Activated B cell treated with CpG ODN at 0.5 μM for 24 hours (primary cell): ENCODE measurements at regions not wholly inside any gene's neighbourhood (a gene's known extent, or its start where the extent isn't known, plus 50 kb on each side); places are given as distances from the start of the nearest gene placed in this dataset.

Source experiments
- ATAC-seq: fragments of 200-7000 bp; cut with Tn5 transposase; one replicate; pipeline ENCODE4 v1.10.0; 2021; ENCODE audit warnings: low read depth, mild to moderate bottlenecking, moderate library complexity
- CTCF ChIA-PET: fragments of 350-600 bp; sonication (Branson Sonifier 250); formaldehyde crosslinking; loops from one replicate; lab custom pipeline; 2021; ENCODE audit warnings: antibody characterized with exemption; lab: Charles Lee
- POLR2A ChIA-PET: fragments of 350-600 bp; sonication (Branson Sonifier 250); formaldehyde crosslinking; loops from one replicate; lab custom pipeline; 2021; ENCODE audit warnings: antibody characterized with exemption; lab: Charles Lee
- DNase-seq: peaks from one replicate; pipeline ENCODE4 v3.0.0; 2022
- H3K27ac Mint-ChIP-seq: one replicate; pipeline ENCODE4 v1.8.0; 2020; ENCODE audit warnings: mixed read lengths
- H3K27me3 Mint-ChIP-seq: one replicate; pipeline ENCODE4 v1.8.0; 2021; ENCODE audit warnings: mixed read lengths
- H3K36me3 Mint-ChIP-seq: one replicate; pipeline ENCODE4 v1.8.0; 2021; ENCODE audit warnings: low read depth, mixed read lengths
- H3K4me1 Mint-ChIP-seq: one replicate; pipeline ENCODE4 v1.8.0; 2021; ENCODE audit warnings: mixed read lengths
- H3K4me3 Mint-ChIP-seq: one replicate; pipeline ENCODE4 v1.8.0; 2020; ENCODE audit warnings: mild to moderate bottlenecking, mixed read lengths
- H3K9me3 Mint-ChIP-seq: one replicate; pipeline ENCODE4 v1.8.0; 2020; ENCODE audit warnings: mixed read lengths
- intact Hi-C: fragments of 100-400 bp; cut with micrococcal nuclease; formaldehyde crosslinking; loops from one replicate; pipeline ENCODE4 v1.15.1; 2024
- TF ChIP-seq, protein P1 (sequence below): fragments of 200-600 bp; IDR thresholded peaks from one replicate; pipeline ENCODE4 v1.8.0; 2022; ENCODE audit warnings: antibody characterized with exemption, mild to moderate bottlenecking

DNA sequence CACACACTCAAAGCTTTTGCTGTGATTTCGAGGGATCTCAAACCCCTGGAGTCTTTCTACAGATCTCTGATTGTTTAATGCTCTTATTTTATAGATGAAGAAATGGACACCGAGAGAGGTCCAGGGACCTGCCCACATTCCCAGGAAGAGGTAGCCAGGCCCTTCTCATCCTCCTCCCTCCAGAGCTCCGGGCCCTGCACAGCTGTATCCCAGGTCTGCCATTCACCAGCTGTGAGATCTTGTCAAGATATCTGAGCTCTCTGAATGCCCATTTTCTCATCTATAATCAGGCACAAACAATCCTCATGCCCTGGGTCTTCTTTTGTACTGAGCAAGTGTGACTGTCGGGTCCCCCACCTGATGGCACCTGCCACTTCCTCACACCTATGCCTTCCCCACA lies 98.2 kb upstream of the ALX4 start:
- TF ChIP-seq, protein P1, sequence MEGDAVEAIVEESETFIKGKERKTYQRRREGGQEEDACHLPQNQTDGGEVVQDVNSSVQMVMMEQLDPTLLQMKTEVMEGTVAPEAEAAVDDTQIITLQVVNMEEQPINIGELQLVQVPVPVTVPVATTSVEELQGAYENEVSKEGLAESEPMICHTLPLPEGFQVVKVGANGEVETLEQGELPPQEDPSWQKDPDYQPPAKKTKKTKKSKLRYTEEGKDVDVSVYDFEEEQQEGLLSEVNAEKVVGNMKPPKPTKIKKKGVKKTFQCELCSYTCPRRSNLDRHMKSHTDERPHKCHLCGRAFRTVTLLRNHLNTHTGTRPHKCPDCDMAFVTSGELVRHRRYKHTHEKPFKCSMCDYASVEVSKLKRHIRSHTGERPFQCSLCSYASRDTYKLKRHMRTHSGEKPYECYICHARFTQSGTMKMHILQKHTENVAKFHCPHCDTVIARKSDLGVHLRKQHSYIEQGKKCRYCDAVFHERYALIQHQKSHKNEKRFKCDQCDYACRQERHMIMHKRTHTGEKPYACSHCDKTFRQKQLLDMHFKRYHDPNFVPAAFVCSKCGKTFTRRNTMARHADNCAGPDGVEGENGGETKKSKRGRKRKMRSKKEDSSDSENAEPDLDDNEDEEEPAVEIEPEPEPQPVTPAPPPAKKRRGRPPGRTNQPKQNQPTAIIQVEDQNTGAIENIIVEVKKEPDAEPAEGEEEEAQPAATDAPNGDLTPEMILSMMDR, result no peak
- ATAC-seq (no peak), DNase-seq (no peak)
- H3K27me3 Mint-ChIP-seq, result peaks cover 22% of the 10 kb centered on the region
- no peak overlapping the region for H3K27ac Mint-ChIP-seq
- H3K4me3 Mint-ChIP-seq, result no peak overlapping the region
- peaks cover 9% of the 10 kb centered on the region for H3K9me3 Mint-ChIP-seq
- H3K4me1 Mint-ChIP-seq, result peaks cover 6% of the 10 kb centered on the region
- H3K36me3 Mint-ChIP-seq, result no peaks in the 10 kb centered on the region
- intact Hi-C loops, result no loop called here
- ChIA-PET CTCF (no interaction called here), POLR2A (no interaction called here)

DNA sequence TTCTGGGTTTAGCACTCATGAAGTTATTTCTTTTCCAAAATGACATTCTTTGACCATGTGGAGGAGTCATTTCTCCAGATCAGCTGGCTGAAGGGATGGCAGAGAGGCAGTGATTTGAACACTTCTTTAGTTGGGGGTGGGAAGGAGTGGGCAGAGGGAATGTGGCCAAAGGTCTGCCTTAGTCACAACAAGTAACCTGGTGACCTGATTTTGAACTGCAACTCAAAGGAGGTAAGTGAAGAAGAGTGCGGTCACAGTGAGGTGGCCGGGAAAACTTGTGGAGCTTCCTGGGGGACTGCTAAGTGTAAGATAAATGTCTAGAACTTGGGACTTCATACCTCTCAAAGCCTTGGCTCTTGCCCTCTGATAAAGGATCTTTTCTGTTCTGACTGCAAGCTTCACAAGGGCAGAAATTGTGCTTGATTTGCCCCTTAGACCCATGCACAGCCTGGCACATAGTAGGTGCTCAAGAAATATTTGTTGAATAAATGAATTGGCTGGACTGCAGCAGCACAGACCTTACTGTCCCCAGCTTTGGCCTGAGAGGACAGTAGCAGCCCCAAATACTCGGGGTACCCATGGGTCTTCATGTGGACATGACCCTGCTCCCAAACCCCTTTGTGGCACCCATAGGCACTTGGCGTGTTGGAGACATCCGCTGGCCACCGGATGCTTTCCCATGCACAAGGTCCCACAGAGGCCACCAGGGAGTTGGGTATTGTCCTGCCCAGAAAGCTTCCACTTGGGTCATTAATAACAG lies 99.0 kb upstream of the ALX4 start:
- TF ChIP-seq, protein P1, result no peak

DNA sequence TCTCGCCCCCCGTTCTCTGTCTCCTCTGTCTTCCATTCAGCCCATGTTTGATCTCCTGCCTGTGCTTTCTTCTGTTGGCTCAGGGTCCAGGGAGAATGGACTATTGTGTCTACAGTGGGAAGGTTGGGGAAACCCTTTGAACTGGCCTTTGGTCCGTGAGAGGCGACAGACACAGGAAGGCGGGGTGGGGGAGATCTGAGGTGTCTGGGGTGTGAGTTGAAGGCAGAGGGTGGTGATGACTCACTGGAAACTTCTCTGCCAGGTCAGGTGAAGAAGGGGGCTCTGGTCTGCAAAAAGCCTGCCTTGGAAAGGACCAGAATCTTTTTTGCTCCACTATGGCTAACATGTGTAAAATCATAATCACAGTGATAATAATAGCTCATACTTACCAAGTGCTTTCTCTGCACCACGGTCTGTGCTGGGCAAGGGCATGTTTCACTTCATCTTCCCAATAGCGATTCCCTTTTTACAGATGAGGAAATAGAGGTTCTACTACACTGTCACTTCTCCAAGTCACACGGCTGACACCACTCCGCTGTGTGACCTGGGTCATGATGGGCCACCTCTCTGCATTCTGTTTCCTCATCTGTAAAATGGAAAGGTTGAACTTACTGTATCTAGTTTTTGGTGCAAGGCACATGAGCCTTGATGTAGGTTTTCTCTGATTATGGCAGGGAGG lies 99.8 kb upstream of the ALX4 start:
- no peaks in the 10 kb centered on the region for H3K36me3 Mint-ChIP-seq
- H3K4me3 Mint-ChIP-seq, result no peak overlapping the region
- CTCF ChIA-PET, result no interaction called here
- peaks cover 6% of the 10 kb centered on the region for H3K4me1 Mint-ChIP-seq
- TF ChIP-seq, protein P1, result no peak
- POLR2A ChIA-PET, result no interaction called here
- no peak for DNase-seq
- no peak overlapping the region for H3K27ac Mint-ChIP-seq
- H3K9me3 Mint-ChIP-seq, result peaks cover 9% of the 10 kb centered on the region
- peaks cover 22% of the 10 kb centered on the region for H3K27me3 Mint-ChIP-seq
- intact Hi-C loops, result no loop called here
- ATAC-seq, result no peak

More for the DNA sequence above, 99.0 kb upstream of the ALX4 start:
- peaks cover 9% of the 10 kb centered on the region for H3K9me3 Mint-ChIP-seq
- H3K4me1 Mint-ChIP-seq, result peaks cover 6% of the 10 kb centered on the region
- DNase-seq (no peak), ATAC-seq (no peak)
- CTCF ChIA-PET, result no interaction called here
- POLR2A ChIA-PET, result no interaction called here
- H3K27ac Mint-ChIP-seq, result no peak overlapping the region
- H3K36me3 Mint-ChIP-seq, result no peaks in the 10 kb centered on the region
- H3K27me3 Mint-ChIP-seq, result peaks cover 22% of the 10 kb centered on the region
- no peak overlapping the region for H3K4me3 Mint-ChIP-seq
- intact Hi-C loops, result no loop called here

DNA sequence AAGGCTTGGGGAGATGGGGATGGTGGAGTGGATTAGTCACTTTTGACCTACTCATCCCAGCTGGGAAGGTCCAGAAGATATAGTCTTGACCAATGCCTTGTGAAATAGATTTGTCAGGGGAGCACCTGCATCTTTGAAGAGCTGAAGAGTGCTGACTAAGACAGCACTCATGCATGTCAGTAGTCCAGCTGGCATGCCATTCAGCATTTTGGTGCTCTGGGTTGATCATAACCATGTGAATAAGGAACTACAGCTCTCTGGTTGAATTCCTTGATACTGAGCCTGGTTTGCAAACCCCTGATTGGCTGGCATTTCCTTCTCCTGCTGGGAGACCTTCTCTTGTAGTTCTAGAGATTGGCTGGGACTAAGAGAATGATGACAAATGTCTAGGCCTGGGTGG lies 106.8 kb upstream of the ALX4 start:
- CTCF ChIA-PET, result no interaction called here
- no peak for ATAC-seq
- no peaks in the 10 kb centered on the region for H3K36me3 Mint-ChIP-seq
- peaks cover 7% of the 10 kb centered on the region for H3K27me3 Mint-ChIP-seq
- no peak overlapping the region for H3K4me3 Mint-ChIP-seq
- no peak for DNase-seq
- H3K9me3 Mint-ChIP-seq, result peaks cover 5% of the 10 kb centered on the region
- intact Hi-C loops, result no loop called here
- POLR2A ChIA-PET, result no interaction called here
- no peaks in the 10 kb centered on the region for H3K4me1 Mint-ChIP-seq
- H3K27ac Mint-ChIP-seq, result no peak overlapping the region
- TF ChIP-seq, protein P1, result no peak

DNA sequence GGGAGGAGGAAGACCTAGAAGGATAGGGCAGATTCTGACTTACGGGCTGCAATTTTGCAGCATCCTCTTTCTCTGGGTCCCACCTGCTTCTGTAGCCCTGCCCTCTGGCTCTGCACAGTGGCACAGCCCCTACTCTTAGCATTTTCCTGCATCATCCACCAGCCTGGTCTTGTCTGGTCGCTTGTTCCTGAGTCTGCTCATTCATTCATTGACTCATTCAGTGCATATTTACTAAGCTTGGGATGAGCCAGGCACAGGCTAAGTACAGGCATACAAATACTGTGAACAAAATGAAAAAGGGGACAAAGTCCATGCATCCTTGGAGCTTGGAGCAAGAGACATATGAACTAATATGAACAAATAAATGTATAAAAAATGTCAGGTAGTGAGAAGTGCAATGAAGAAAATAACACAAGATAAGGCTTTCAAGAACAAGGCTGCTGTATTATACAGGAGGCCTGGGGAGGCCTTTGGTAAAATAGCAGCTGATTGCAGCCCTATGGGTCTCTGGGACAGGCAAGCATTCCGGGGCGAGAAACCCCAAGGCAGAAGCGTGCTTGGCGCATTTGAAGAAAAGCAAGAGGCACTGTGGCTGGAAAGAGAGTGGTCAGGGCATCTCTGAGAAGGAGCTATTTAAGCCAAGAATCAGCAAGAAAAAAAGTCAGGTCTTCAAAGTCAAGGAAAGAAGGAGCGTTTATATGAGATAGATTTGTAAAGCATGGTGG lies 108.0 kb upstream of the ALX4 start:
- Mint-ChIP-seq H3K27me3 (peaks cover 5% of the 10 kb centered on the region), H3K36me3 (no peaks in the 10 kb centered on the region)
- POLR2A ChIA-PET, result no interaction called here

More for the DNA sequence above, 108.0 kb upstream of the ALX4 start:
- intact Hi-C loops, result no loop called here
- Mint-ChIP-seq H3K4me1 (no peaks in the 10 kb centered on the region), H3K9me3 (no peaks in the 10 kb centered on the region), H3K27ac (no peak overlapping the region), H3K4me3 (no peak overlapping the region)
- CTCF ChIA-PET, result no interaction called here
- no peak for DNase-seq
- TF ChIP-seq, protein P1, result no peak
- ATAC-seq, result no peak
